H1 (cell line): ENCODE measurements at regions not wholly inside any gene's neighbourhood (a gene's known extent, or its start where the extent isn't known, plus 50 kb on each side); places are given as distances from the start of the nearest gene placed in this dataset.
"Not testable (repeated sequence)": the region's sequence is repeated elsewhere in the genome, so short reads cannot be mapped to it uniquely, and the experiment has no call there.

Experiments used
- CTCF ChIA-PET: fragments of 300-600 bp; sonication (Branson Sonifier 250); formaldehyde crosslinking; loops from one replicate; lab custom pipeline; 2021; ENCODE audit not compliant: partially characterized antibody; lab: Charles Lee
- POLR2A ChIA-PET: fragments of 300-600 bp; sonication (Branson Sonifier 250); formaldehyde crosslinking; loops from one replicate; lab custom pipeline; 2021; ENCODE audit warnings: inconsistent platforms; ENCODE audit not compliant: partially characterized antibody; lab: Charles Lee
- DNase-seq, 2 experiments: peaks; one replicate each; pipeline versions ENCODE4 v3.0.0 to v3.0.0-alpha.2; 2010 to 2022; ENCODE audit warnings: low spot score in 2 of 2, low read depth in 1 of 2, mixed read lengths in 1 of 2
- FAIRE-seq: peaks from 2 replicates; lab custom pipeline; 2011; peaks lifted over from hg19 to GRCh38; lab: Jason Lieb, UNC
- H2AFZ ChIP-seq: 2 replicates; pipeline ENCODE4 v1.8.1; 2012; ENCODE audit warnings: low read length, inconsistent platforms
- H2AK5ac ChIP-seq: 2 replicates; pipeline ENCODE4 v1.6.1; 2013; ENCODE audit warnings: low read depth, low read length
- H2BK120ac ChIP-seq: replicated peaks from 2 replicates; pipeline ENCODE3; 2013; ENCODE audit warnings: low read depth, low read length, inconsistent platforms
- H2BK12ac ChIP-seq: 2 replicates; pipeline ENCODE4 v1.6.1; 2013; ENCODE audit warnings: low read depth, low read length
- H2BK15ac ChIP-seq: 2 replicates; pipeline ENCODE4 v1.6.1; 2013; ENCODE audit warnings: low read length
- H2BK20ac ChIP-seq: 2 replicates; pipeline ENCODE4 v1.6.1; 2013; ENCODE audit warnings: low read length
- H2BK5ac ChIP-seq: 2 replicates; pipeline ENCODE4 v1.6.1; 2013; ENCODE audit warnings: low read depth, low read length
- H3K14ac ChIP-seq: 2 replicates; pipeline ENCODE4 v1.6.1; 2013; ENCODE audit warnings: inconsistent platforms; ENCODE audit not compliant: insufficient read length
- H3K18ac ChIP-seq: 2 replicates; pipeline ENCODE4 v1.6.1; 2013; ENCODE audit warnings: low read length; ENCODE audit errors: extremely low read depth
- H3K23ac ChIP-seq: 2 replicates; pipeline ENCODE4 v1.6.1; 2013; ENCODE audit warnings: inconsistent platforms; ENCODE audit not compliant: insufficient read length
- H3K23me2 ChIP-seq: 2 replicates; pipeline ENCODE4 v1.6.1; 2013; ENCODE audit warnings: low read depth, low read length
- H3K27ac ChIP-seq: 2 replicates; pipeline ENCODE4 v1.6.1; 2011; ENCODE audit warnings: low read depth, low read length, inconsistent platforms
- H3K27me3 ChIP-seq, 4 experiments: replicated peaks in 1 of 4; 1 replicate in 1 of 4; 2 replicates in 3 of 4; pipeline versions ENCODE4 v1.6.1 to v1.8.1; 2011 to 2013; ENCODE audit warnings: low read length in 3 of 4, mild to moderate bottlenecking in 3 of 4, inconsistent platforms in 2 of 4, mixed read lengths in 2 of 4, moderate library complexity in 1 of 4; ENCODE audit not compliant: control insufficient read depth in 3 of 4, insufficient read depth in 3 of 4; ENCODE audit errors: extremely low read depth in 1 of 4
- H3K36me3 ChIP-seq, 4 experiments: 2 replicates each; pipeline versions ENCODE4 v1.6.1 to v1.8.1; 2011 to 2013; ENCODE audit warnings: mild to moderate bottlenecking in 4 of 4, low read length in 3 of 4, moderate library complexity in 2 of 4, control low read depth in 1 of 4, inconsistent platforms in 1 of 4; ENCODE audit not compliant: insufficient read depth in 4 of 4, control insufficient read depth in 2 of 4
- H3K4ac ChIP-seq: replicated peaks from 2 replicates; pipeline ENCODE3; 2013; ENCODE audit warnings: low read length, low read depth, mixed read lengths, inconsistent platforms; ENCODE audit not compliant: insufficient read length
- H3K4me1 ChIP-seq, 4 experiments: replicated peaks in 1 of 4; 1 replicate in 1 of 4; 2 replicates in 3 of 4; pipeline versions ENCODE4 v1.6.1 to v1.8.1; 2011 to 2013; ENCODE audit warnings: low read length in 3 of 4, inconsistent platforms in 2 of 4, mixed read lengths in 1 of 4; ENCODE audit not compliant: insufficient read depth in 4 of 4, control insufficient read depth in 3 of 4
- H3K4me2 ChIP-seq, 2 experiments: 2 replicates each; pipeline versions ENCODE4 v1.6.1 to v1.8.1; 2011 to 2013; ENCODE audit warnings: low read depth in 2 of 2, low read length in 2 of 2, control low read depth in 1 of 2, inconsistent platforms in 1 of 2, mild to moderate bottlenecking in 1 of 2; ENCODE audit not compliant: insufficient read depth in 1 of 2
- H3K4me3 ChIP-seq, 4 experiments: fragments of 200-600, 300-600 bp in 1 of 4; sonication (generic), shearing (Covaris generic), sonication (Bioruptor Twin) in 1 of 4; 2 replicates each; pipeline versions ENCODE4 v1.5.1 to v1.8.1; 2011 to 2016; ENCODE audit warnings: low read length in 4 of 4, low read depth in 3 of 4, control low read depth in 2 of 4, inconsistent platforms in 2 of 4, mild to moderate bottlenecking in 2 of 4, mixed read lengths in 1 of 4, moderate library complexity in 1 of 4; ENCODE audit not compliant: insufficient read depth in 2 of 4; ENCODE audit errors: extremely low read depth in 1 of 4
- H3K56ac ChIP-seq: replicated peaks from 2 replicates; pipeline ENCODE3; 2013; ENCODE audit warnings: low read depth, mild to moderate bottlenecking, mixed read lengths, low read length, inconsistent platforms; ENCODE audit not compliant: insufficient read length
- H3K79me1 ChIP-seq: 2 replicates; pipeline ENCODE4 v1.6.1; 2013; ENCODE audit warnings: low read depth, low read length, control low read depth
- H3K79me2 ChIP-seq, 2 experiments: 2 replicates each; pipeline versions ENCODE4 v1.6.1 to v1.8.1; 2012 to 2013; ENCODE audit warnings: low read length in 2 of 2, mild to moderate bottlenecking in 2 of 2, inconsistent platforms in 1 of 2; ENCODE audit not compliant: insufficient read depth in 2 of 2, control insufficient read depth in 1 of 2
- H3K9ac ChIP-seq, 4 experiments: replicated peaks in 1 of 4; 1 replicate in 1 of 4; 2 replicates in 3 of 4; pipeline versions ENCODE4 v1.6.1 to v1.8.1; 2011 to 2013; ENCODE audit warnings: low read depth in 3 of 4, low read length in 3 of 4, control low read depth in 2 of 4, mild to moderate bottlenecking in 2 of 4, moderate library complexity in 2 of 4, inconsistent platforms in 1 of 4; ENCODE audit errors: extremely low read depth in 1 of 4
- H3K9me3 ChIP-seq, 2 experiments: 2 replicates each; pipeline versions ENCODE4 v1.6.1 to v1.8.1; 2012 to 2013; ENCODE audit warnings: mild to moderate bottlenecking in 2 of 2, moderate library complexity in 2 of 2, control low read depth in 1 of 2, inconsistent platforms in 1 of 2, low read depth in 1 of 2, low read length in 1 of 2, mixed read lengths in 1 of 2; ENCODE audit not compliant: insufficient read depth in 2 of 2
- H4K20me1 ChIP-seq, 2 experiments: replicated peaks in 1 of 2; 2 replicates each; pipeline versions ENCODE3 to v1.8.1; 2011 to 2013; ENCODE audit warnings: inconsistent platforms in 2 of 2, low read length in 2 of 2, mild to moderate bottlenecking in 1 of 2; ENCODE audit not compliant: insufficient read depth in 2 of 2, control insufficient read depth in 1 of 2
- H4K5ac ChIP-seq: 2 replicates; pipeline ENCODE4 v1.6.1; 2013; ENCODE audit warnings: low read length, low read depth, mixed read lengths, inconsistent platforms; ENCODE audit not compliant: insufficient read length
- H4K8ac ChIP-seq: 2 replicates; pipeline ENCODE4 v1.8.0; 2013; ENCODE audit warnings: mild to moderate bottlenecking, moderate library complexity, low read length, inconsistent platforms; ENCODE audit not compliant: insufficient read depth; ENCODE audit errors: extremely low read depth
- H4K91ac ChIP-seq: replicated peaks from 2 replicates; pipeline ENCODE3; 2013; ENCODE audit warnings: low read length, mixed read lengths, inconsistent platforms; ENCODE audit not compliant: insufficient read length
- CBX5 ChIP-seq: fragments of 300-800, 300-1000 bp; sonication (generic); IDR thresholded peaks from 2 replicates; pipeline ENCODE4 v1.7.1; 2016; ENCODE audit warnings: antibody characterized with exemption, low read length, low read depth
- WGBS, 2 experiments: shearing (Covaris generic) in 1 of 2; methylation state at CpG; one replicate each; pipeline versions ENCODE4 v1.1.6 to v1.1.7; 2013 to 2015; ENCODE audit warnings: low lambda C conversion rate in 2 of 2, mixed read lengths in 2 of 2, inconsistent platforms in 1 of 2, low coverage in 1 of 2, missing lambda C conversion rate in 1 of 2; ENCODE audit not compliant: insufficient replicate concordance in 2 of 2, insufficient coverage in 1 of 2, insufficient read length in 1 of 2; ENCODE audit errors: extremely low coverage in 1 of 2, missing lambda C conversion rate in 1 of 2; 5-methylcytosine and 5-hydroxymethylcytosine counted together

- H3K36me3 ChIP-seq, H2BK15ac ChIP-seq, H3K79me2 ChIP-seq, H2AK5ac ChIP-seq, H3K18ac ChIP-seq, H3K4ac ChIP-seq, H3K79me1 ChIP-seq, POLR2A ChIA-PET, H3K14ac ChIP-seq, H3K4me1 ChIP-seq, DNase-seq, H2BK5ac ChIP-seq, H3K4me2 ChIP-seq, H3K9ac ChIP-seq, H4K8ac ChIP-seq, H3K4me3 ChIP-seq, H2BK20ac ChIP-seq, H2AFZ ChIP-seq, H4K20me1 ChIP-seq, FAIRE-seq, H3K27ac ChIP-seq, H3K27me3 ChIP-seq, H2BK12ac ChIP-seq, H4K5ac ChIP-seq, H2BK120ac ChIP-seq, H3K23me2 ChIP-seq, CTCF ChIA-PET, H3K23ac ChIP-seq, H4K91ac ChIP-seq: not testable (repeated sequence)
- WGBS, 2 experiments = 84% methylated on average over 14 of the region's 14 CpGs; no CpG with 5 or more reads in 1 of the 2 experiments
- peak; percentile 7; the same call in 1 of the 2 replicates for TF ChIP-seq CBX5
- H3K9me3 ChIP-seq = peaks cover 39 to 86% of the 10 kb centered on the region in 2 experiments
- H3K56ac ChIP-seq = peak overlapping the region; percentile 59
These were observed 1114.9 kb downstream of the RPIA start for GRCh38 chr2:89806363-89806762.
